K562 (cell line): ENCODE measurements at regions not wholly inside any gene's neighbourhood (a gene's known extent, or its start where the extent isn't known, plus 50 kb on each side); places are given as distances from the start of the nearest gene placed in this dataset.

Source experiments
- ATAC-seq: fragments of 200-7000 bp; cut with Tn5 transposase; 3 replicates; pipeline ENCODE4 v1.9.1; 2020; ENCODE audit warnings: moderate library complexity
- BruUV-seq: library from RNA; stranded (reverse); fragments of 400-500 nt; replicated peaks from 2 replicates; lab custom pipeline; 2021; lab: Mats Ljungman, UMichigan
- CTCF ChIA-PET: fragments of 300-600 bp; formaldehyde crosslinking; extraction: SDS; loops from one replicate; lab custom pipeline; 2021; ENCODE audit warnings: low intra/inter-chr PET ratio; lab: Yijun Ruan, JAX
- POLR2A ChIA-PET: fragments of 300-600, 350-650 bp; sonication (Branson Sonifier 250); formaldehyde crosslinking; extraction: SDS; loops from one replicate; lab custom pipeline; 2021; ENCODE audit warnings: antibody characterized with exemption, inconsistent platforms; lab: Yijun Ruan, JAX
- DNase-seq, 4 experiments: peaks; one replicate each; pipeline versions ENCODE4 v3.0.0 to v3.0.0-alpha.2; 2011 to 2018; ENCODE audit warnings: low spot score in 3 of 4, mixed read lengths in 3 of 4; ENCODE audit errors: extremely low read depth in 1 of 4
- FAIRE-seq: peaks from 2 replicates; lab custom pipeline; 2011; peaks lifted over from hg19 to GRCh38; lab: Jason Lieb, UNC
- H2AFZ ChIP-seq: 2 replicates; pipeline ENCODE4 v1.6.0; 2011; ENCODE audit warnings: low read depth, low read length, control low read depth, inconsistent platforms
- H3K27ac ChIP-seq: fragments of 200-600 bp; 3 replicates; pipeline ENCODE4 v1.8.0; 2011; ENCODE audit warnings: low read depth, mild to moderate bottlenecking, control low read depth, inconsistent platforms, low read length, moderate library complexity, mixed read lengths; ENCODE audit errors: extremely low read depth
- H3K27me3 ChIP-seq, 2 experiments: fragments of 300-600 bp in 1 of 2; 2 replicates in 1 of 2; 3 replicates in 1 of 2; pipeline versions ENCODE4 v1.6.0 to v1.8.0; 2011; ENCODE audit warnings: inconsistent platforms in 2 of 2, low read length in 2 of 2, mild to moderate bottlenecking in 1 of 2, mixed read lengths in 1 of 2, moderate library complexity in 1 of 2; ENCODE audit not compliant: control insufficient read depth in 2 of 2, insufficient read depth in 2 of 2
- H3K36me3 ChIP-seq: fragments of 300-600 bp; 3 replicates; pipeline ENCODE4 v1.8.0; 2011; ENCODE audit warnings: mild to moderate bottlenecking, low read length, inconsistent platforms; ENCODE audit not compliant: control insufficient read depth, insufficient read depth
- H3K4me1 ChIP-seq, 2 experiments: fragments of 200-600 bp in 1 of 2; replicated peaks in 1 of 2; 2 replicates in 1 of 2; 3 replicates in 1 of 2; pipeline versions ENCODE4 v1.5.1 to v1.8.0; 2011; ENCODE audit warnings: inconsistent platforms in 2 of 2, low read length in 2 of 2, mild to moderate bottlenecking in 1 of 2, mixed read lengths in 1 of 2, moderate library complexity in 1 of 2; ENCODE audit not compliant: control insufficient read depth in 2 of 2, insufficient read depth in 2 of 2
- H3K4me2 ChIP-seq: 2 replicates; pipeline ENCODE4 v1.6.1; 2011; ENCODE audit warnings: low read length, control low read depth, inconsistent platforms, mixed read lengths; ENCODE audit not compliant: insufficient read depth
- H3K4me3 ChIP-seq: fragments of 200-600 bp; sonication (generic), shearing (Covaris generic); 2 replicates; pipeline ENCODE4 v1.5.1; 2016; ENCODE audit warnings: control low read depth, inconsistent platforms
- H3K79me2 ChIP-seq: fragments of 200-600 bp; 3 replicates; pipeline ENCODE4 v1.8.0; 2011; ENCODE audit warnings: low read length, inconsistent platforms; ENCODE audit not compliant: control insufficient read depth, insufficient read depth
- H3K9ac ChIP-seq, 2 experiments: 2 replicates each; pipeline versions ENCODE4 v1.6.0 to v1.6.1; 2011; ENCODE audit warnings: low read depth in 2 of 2, low read length in 2 of 2, control low read depth in 1 of 2, inconsistent platforms in 1 of 2, mild to moderate bottlenecking in 1 of 2, mixed read lengths in 1 of 2; ENCODE audit not compliant: insufficient read depth in 1 of 2
- H3K9me1 ChIP-seq: one replicate; pipeline ENCODE4 v1.6.0; 2011; ENCODE audit warnings: inconsistent platforms, mild to moderate bottlenecking, low read length, moderate library complexity; ENCODE audit not compliant: control insufficient read depth, insufficient read depth
- H3K9me3 ChIP-seq: replicated peaks from 2 replicates; pipeline ENCODE4 v1.5.1; 2011; ENCODE audit warnings: low read depth, low read length, inconsistent platforms; ENCODE audit not compliant: control insufficient read depth, insufficient read depth
- H4K20me1 ChIP-seq: replicated peaks from 2 replicates; pipeline ENCODE4 v1.6.1; 2011; ENCODE audit warnings: low read length, inconsistent platforms, mixed read lengths; ENCODE audit not compliant: control insufficient read depth, insufficient read depth
- CBFA2T2 ChIP-seq: fragments of 450-650 bp; conservative IDR thresholded peaks from 2 replicates; pipeline ENCODE4 v1.6.1; 2017; ENCODE audit warnings: mild to moderate bottlenecking
- CREB3L1 ChIP-seq: fragments of 450-650 bp; IDR thresholded peaks from 2 replicates; pipeline ENCODE4 v1.6.1; 2014; ENCODE audit warnings: low read depth, mild to moderate bottlenecking, moderate library complexity, borderline replicate concordance
- CREM ChIP-seq: IDR thresholded peaks from 2 replicates; pipeline ENCODE4 v1.6.1; 2014; ENCODE audit warnings: antibody characterized with exemption, low read depth
- DDX20 ChIP-seq: fragments of 450-650 bp; IDR thresholded peaks from 2 replicates; pipeline ENCODE4 v1.6.1; 2016; ENCODE audit warnings: missing genetic modification characterization, low read depth, mild to moderate bottlenecking, missing compliant biosample characterization, moderate library complexity
- EP400 ChIP-seq: fragments of 450-650 bp; IDR thresholded peaks from 2 replicates; pipeline ENCODE4 v1.6.1; 2017; ENCODE audit warnings: antibody characterized with exemption, mild to moderate bottlenecking, moderate library complexity
- EZH2 ChIP-seq: IDR thresholded peaks from 2 replicates; pipeline ENCODE4 v1.6.1; 2012; ENCODE audit warnings: low read depth, mild to moderate bottlenecking, inconsistent platforms, low read length, borderline replicate concordance
- FOXJ2 ChIP-seq: fragments of 200-800 bp; sonication (Bioruptor generic); IDR thresholded peaks from 2 replicates; pipeline ENCODE4 v1.6.1; 2016; ENCODE audit warnings: missing genetic modification characterization, missing compliant biosample characterization
- HLTF ChIP-seq: fragments of 450-650 bp; IDR thresholded peaks from 2 replicates; pipeline ENCODE4 v1.6.1; 2016
- IRF9 ChIP-seq: fragments of 450-650 bp; IDR thresholded peaks from 2 replicates; pipeline ENCODE4 v1.6.1; 2016; ENCODE audit warnings: missing biosample characterization, missing genetic modification characterization
- KLF13 ChIP-seq: fragments of 450-650 bp; IDR thresholded peaks from 2 replicates; pipeline ENCODE4 v1.6.1; 2016; ENCODE audit warnings: missing genetic modification characterization, low read depth, mild to moderate bottlenecking, missing compliant biosample characterization, moderate library complexity, borderline replicate concordance
- MTA3 ChIP-seq: fragments of 450-650 bp; formaldehyde crosslinking; IDR thresholded peaks from 2 replicates; pipeline ENCODE4 v1.6.1; 2017; ENCODE audit warnings: mild to moderate bottlenecking, borderline replicate concordance
- RUNX1 ChIP-seq: sonication (generic); IDR thresholded peaks from 2 replicates; pipeline ENCODE4 v1.6.1; 2016; ENCODE audit warnings: antibody characterized with exemption, low read depth
- TEAD1 ChIP-seq, 2 experiments: fragments of 450-650 bp in 1 of 2; sonication (generic) in 1 of 2; formaldehyde crosslinking; IDR thresholded peaks; 2 replicates each; pipeline versions ENCODE4 v1.4.0 to v1.8.0; 2020 to 2022; ENCODE audit warnings: mild to moderate bottlenecking in 2 of 2, missing genetic modification reagents in 1 of 2
- ZKSCAN1 ChIP-seq: fragments of 150-350 bp; IDR thresholded peaks from 2 replicates; pipeline ENCODE4 v1.6.1; 2016; ENCODE audit warnings: low read depth, low read length
- ZNF23 ChIP-seq: fragments of 250-450 bp; sonication (Bioruptor Pico); IDR thresholded peaks from 2 replicates; pipeline ENCODE4 v1.4.0; 2020; ENCODE audit warnings: mild to moderate bottlenecking
- ZNF518B ChIP-seq: fragments of 250-450 bp; sonication (Bioruptor Pico); IDR thresholded peaks from 2 replicates; pipeline ENCODE4 v1.5.0; 2021; ENCODE audit warnings: mild to moderate bottlenecking, moderate library complexity
- WGBS: fragments of 100-300 bp; shearing (Covaris generic); methylation state at CpG from one replicate; pipeline ENCODE4 v1.1.6; 2016; ENCODE audit warnings: low coverage, mixed read lengths; ENCODE audit not compliant: insufficient coverage; ENCODE audit errors: missing lambda C conversion rate; 5-methylcytosine and 5-hydroxymethylcytosine counted together
- in situ Hi-C: fragments of 300-500 bp; cut with MboI; formaldehyde crosslinking; loops from 4 replicates; pipeline ENCODE4 v1.15.0; 2018; ENCODE audit warnings: inconsistent platforms, mixed read lengths
- intact Hi-C: fragments of 100-400 bp; cut with micrococcal nuclease; formaldehyde crosslinking; loops from 2 replicates; pipeline ENCODE4 v1.14.2; 2022

GRCh38 chr15:87527416-87527815 is 729.1 kb downstream of the NTRK3 start:
- TF ChIP-seq EP400 (no peak), HLTF (no peak), CREM (no peak), KLF13 (tag) (no peak), EZH2 (no peak), CBFA2T2 (no peak), ZKSCAN1 (no peak), RUNX1 (no peak), FOXJ2 (tag) (no peak), MTA3 (no peak), DDX20 (tag) (no peak), ZNF23 (CRISPR knock-in tag) (no peak), ZNF518B (CRISPR knock-in tag) (no peak), TEAD1 (CRISPR knock-in tag; IDR thresholded peaks at IDR 0.05) (no peak), CREB3L1 (no peak), IRF9 (tag) (no peak)
- Histone ChIP-seq H3K36me3 (no peaks in the 10 kb centered on the region; the same call in 2 of the 3 replicates), H3K9me3 (no peaks in the 10 kb centered on the region), H3K79me2 (no peaks in the 10 kb centered on the region), H3K9ac (no peak overlapping the region), H2AFZ (no peak overlapping the region), H3K4me2 (no peak overlapping the region), H3K27me3 (no peaks in the 10 kb centered on the region), H3K4me1 (no peaks in the 10 kb centered on the region), H3K27ac (no peak overlapping the region), H3K4me3 (no peak overlapping the region), H4K20me1 (no peaks in the 10 kb centered on the region), H3K9me1 (no peaks in the 10 kb centered on the region)
- DNase-seq (no peak), FAIRE-seq (no peak), ATAC-seq (no peak)
- ChIA-PET CTCF (no interaction called here), POLR2A (no interaction called here)
- BruUV-seq, result no TSS peak
- in situ Hi-C loops (no loop called here), intact Hi-C loops (no loop called here)
- WGBS, result 54% methylated on average over 4 of the region's 4 CpGs
